Activated CD4-positive, alpha-beta memory T cell treated with anti-CD3 and anti-CD28 coated beads, Interleukin-2, amount 10 ng/mL, durations not matched to agents 7 days and 5 days (primary cell): ENCODE measurements at regions not wholly inside any gene's neighbourhood (a gene's known extent, or its start where the extent isn't known, plus 50 kb on each side); places are given as distances from the start of the nearest gene placed in this dataset.
"Not testable (repeated sequence)": the region's sequence is repeated elsewhere in the genome, so short reads cannot be mapped to it uniquely, and the experiment has no call there.

ENCODE experiments used
- CTCF ChIA-PET: fragments of 350-600 bp; sonication (Branson Sonifier 250); formaldehyde crosslinking; loops from one replicate; lab custom pipeline; 2021; ENCODE audit warnings: antibody characterized with exemption, inconsistent platforms; lab: Charles Lee
- POLR2A ChIA-PET: fragments of 350-600 bp; sonication (Branson Sonifier 250); formaldehyde crosslinking; loops from one replicate; lab custom pipeline; 2021; ENCODE audit warnings: antibody characterized with exemption; lab: Charles Lee
- DNase-seq: peaks from one replicate; pipeline ENCODE4 v3.0.0-alpha.2; 2020
- H3K27ac Mint-ChIP-seq: one replicate; pipeline ENCODE4 v1.8.0; 2021; ENCODE audit warnings: mild to moderate bottlenecking, mixed read lengths
- H3K27me3 Mint-ChIP-seq: one replicate; pipeline ENCODE4 v1.8.0; 2021; ENCODE audit warnings: mixed read lengths
- H3K36me3 Mint-ChIP-seq: one replicate; pipeline ENCODE4 v1.8.0; 2021; ENCODE audit warnings: low read depth, mixed read lengths
- H3K4me1 Mint-ChIP-seq: one replicate; pipeline ENCODE4 v1.8.0; 2021; ENCODE audit warnings: mixed read lengths
- H3K4me3 Mint-ChIP-seq: one replicate; pipeline ENCODE4 v1.8.0; 2021; ENCODE audit warnings: mild to moderate bottlenecking, mixed read lengths
- H3K9me3 Mint-ChIP-seq: one replicate; pipeline ENCODE4 v1.8.0; 2021; ENCODE audit warnings: mixed read lengths

- peaks cover 4% of the 10 kb centered on the region for H3K36me3 Mint-ChIP-seq
- ChIA-PET CTCF (no interaction called here), POLR2A (interaction anchor here (0.7 kb wide), 1 partner anchor 21 kb away, joined by 3 read pairs; no protein-coding TSS in a partner anchor)
- no peak overlapping the region for H3K4me3 Mint-ChIP-seq
- H3K27ac Mint-ChIP-seq = no peak overlapping the region
- H3K4me1 Mint-ChIP-seq = peaks cover 5% of the 10 kb centered on the region
- H3K27me3 Mint-ChIP-seq = no peaks in the 10 kb centered on the region
- H3K9me3 Mint-ChIP-seq = peaks cover 4% of the 10 kb centered on the region
- no peak for DNase-seq
Measured at GRCh38 chr1:199020904-199021303, 382.1 kb downstream of the PTPRC start.

- Mint-ChIP-seq H3K4me3 (no peak overlapping the region), H3K27ac (no peak overlapping the region)
Measured at GRCh38 chr1:199029401-199029800, 390.6 kb downstream of the PTPRC start.

GRCh38 chr1:199029855-199030254 is 391.0 kb downstream of the PTPRC start:
- no peak overlapping the region for H3K4me3 Mint-ChIP-seq
- H3K36me3 Mint-ChIP-seq = peaks cover 35% of the 10 kb centered on the region
- ChIA-PET POLR2A (interaction anchor here (1.6 kb wide), 1 partner anchor 10 kb away, joined by 5 read pairs; no protein-coding TSS in a partner anchor), CTCF (no interaction called here)
- DNase-seq = no peak
- H3K27me3 Mint-ChIP-seq = no peaks in the 10 kb centered on the region
- H3K27ac Mint-ChIP-seq = no peak overlapping the region
- H3K9me3 Mint-ChIP-seq = peaks cover 27% of the 10 kb centered on the region
- peaks cover 41% of the 10 kb centered on the region for H3K4me1 Mint-ChIP-seq

More at GRCh38 chr1:199029401-199029800, 390.6 kb downstream of the PTPRC start:
- CTCF ChIA-PET = no interaction called here
- no peak for DNase-seq
- Mint-ChIP-seq H3K9me3 (peaks cover 25% of the 10 kb centered on the region), H3K36me3 (peaks cover 33% of the 10 kb centered on the region), H3K4me1 (peaks cover 39% of the 10 kb centered on the region), H3K27me3 (no peaks in the 10 kb centered on the region)
- POLR2A ChIA-PET = interaction anchor here (1.2 to 1.6 kb wide), 2 partner anchors 11 to 93 kb away, joined by 3 to 5 read pairs; no protein-coding TSS in a partner anchor

- DNase-seq, H3K4me3 Mint-ChIP-seq, CTCF ChIA-PET, H3K27me3 Mint-ChIP-seq, H3K27ac Mint-ChIP-seq: not testable (repeated sequence)
- peaks cover 39% of the 10 kb centered on the region for H3K36me3 Mint-ChIP-seq
- POLR2A ChIA-PET = interaction anchor here (1.6 kb wide), 1 partner anchor 10 kb away, joined by 5 read pairs; no protein-coding TSS in a partner anchor
- peaks cover 45% of the 10 kb centered on the region for H3K4me1 Mint-ChIP-seq
- peaks cover 27% of the 10 kb centered on the region for H3K9me3 Mint-ChIP-seq
Measured at GRCh38 chr1:199030541-199030940, 391.7 kb downstream of the PTPRC start.

GRCh38 chr1:199031170-199031569 is 392.3 kb downstream of the PTPRC start:
- Mint-ChIP-seq H3K36me3 (peaks cover 39% of the 10 kb centered on the region), H3K9me3 (peaks cover 25% of the 10 kb centered on the region), H3K4me1 (peaks cover 45% of the 10 kb centered on the region)
- H3K27me3 Mint-ChIP-seq, H3K27ac Mint-ChIP-seq, POLR2A ChIA-PET, DNase-seq, H3K4me3 Mint-ChIP-seq, CTCF ChIA-PET: not testable (repeated sequence)

- CTCF ChIA-PET, H3K4me3 Mint-ChIP-seq, POLR2A ChIA-PET, H3K27me3 Mint-ChIP-seq, H3K27ac Mint-ChIP-seq, DNase-seq: not testable (repeated sequence)
- Mint-ChIP-seq H3K36me3 (peaks cover 43% of the 10 kb centered on the region), H3K4me1 (peaks cover 45% of the 10 kb centered on the region), H3K9me3 (peaks cover 30% of the 10 kb centered on the region)
Measured at GRCh38 chr1:199032479-199032878, 393.6 kb downstream of the PTPRC start.

GRCh38 chr1:199033661-199034060 is 394.8 kb downstream of the PTPRC start:
- no peak overlapping the region for H3K4me3 Mint-ChIP-seq
- H3K36me3 Mint-ChIP-seq = peaks cover 43% of the 10 kb centered on the region
- H3K4me1 Mint-ChIP-seq = peaks cover 48% of the 10 kb centered on the region
- H3K27ac Mint-ChIP-seq = no peak overlapping the region
- no peak for DNase-seq
- peaks cover 33% of the 10 kb centered on the region for H3K9me3 Mint-ChIP-seq
- ChIA-PET POLR2A (interaction anchor here (1.0 kb wide), 1 partner anchor 97 kb away, joined by 3 read pairs; no protein-coding TSS in a partner anchor), CTCF (no interaction called here)
- H3K27me3 Mint-ChIP-seq = no peaks in the 10 kb centered on the region

- H3K36me3 Mint-ChIP-seq = peaks cover 49% of the 10 kb centered on the region
- peaks cover 48% of the 10 kb centered on the region for H3K4me1 Mint-ChIP-seq
- no peak for DNase-seq
- no peak overlapping the region for H3K4me3 Mint-ChIP-seq
- CTCF ChIA-PET = interaction anchor here (2.2 kb wide), 1 partner anchor 75 kb away, joined by 7 read pairs; no protein-coding TSS in a partner anchor
- peaks cover 24% of the 10 kb centered on the region for H3K9me3 Mint-ChIP-seq
- POLR2A ChIA-PET = interaction anchor here (3.0 kb wide), 1 partner anchor 103 kb away, joined by 38 read pairs; no protein-coding TSS in a partner anchor
- H3K27ac Mint-ChIP-seq = no peak overlapping the region
- no peaks in the 10 kb centered on the region for H3K27me3 Mint-ChIP-seq
Measured at GRCh38 chr1:199038156-199038555, 399.3 kb downstream of the PTPRC start.

- no peaks in the 10 kb centered on the region for H3K27me3 Mint-ChIP-seq
- H3K4me1 Mint-ChIP-seq = peaks cover 43% of the 10 kb centered on the region
- H3K36me3 Mint-ChIP-seq = peaks cover 55% of the 10 kb centered on the region
- ChIA-PET CTCF (interaction anchor here (1.1 to 2.2 kb wide), 2 partner anchors 73 to 105 kb away, joined by 3 to 7 read pairs; no protein-coding TSS in a partner anchor), POLR2A (interaction anchor here (1.3 to 3.0 kb wide), 4 partner anchors 10 to 122 kb away, joined by 3 to 38 read pairs (median 6); no protein-coding TSS in a partner anchor)
- no peak overlapping the region for H3K4me3 Mint-ChIP-seq
- H3K9me3 Mint-ChIP-seq = peaks cover 27% of the 10 kb centered on the region
- DNase-seq = no peak
- peak overlapping the region; percentile 76 for H3K27ac Mint-ChIP-seq
Measured at GRCh38 chr1:199040076-199040905, 401.5 kb downstream of the PTPRC start.

GRCh38 chr1:199041173-199041914 is 402.5 kb downstream of the PTPRC start:
- DNase-seq = peak; percentile 54
- Mint-ChIP-seq H3K36me3 (peaks cover 55% of the 10 kb centered on the region), H3K27me3 (no peaks in the 10 kb centered on the region), H3K27ac (peak overlapping the region; percentile 90), H3K9me3 (peaks cover 31% of the 10 kb centered on the region), H3K4me3 (peak overlapping the region; percentile 25), H3K4me1 (peaks cover 43% of the 10 kb centered on the region)
- ChIA-PET POLR2A (interaction anchor here (0.8 to 1.7 kb wide), 16 partner anchors 20 to 521 kb away, joined by 3 to 69 read pairs (median 4); no protein-coding TSS in a partner anchor), CTCF (interaction anchor here (0.8 to 1.3 kb wide), 4 partner anchors 72 to 108 kb away, joined by 3 to 11 read pairs (median 4); no protein-coding TSS in a partner anchor)

- ChIA-PET POLR2A (interaction anchor here (0.8 to 1.7 kb wide), 16 partner anchors 21 to 522 kb away, joined by 3 to 69 read pairs (median 4); no protein-coding TSS in a partner anchor), CTCF (interaction anchor here (0.8 to 1.3 kb wide), 4 partner anchors 71 to 109 kb away, joined by 3 to 11 read pairs (median 4); no protein-coding TSS in a partner anchor)
- H3K27me3 Mint-ChIP-seq = no peaks in the 10 kb centered on the region
- peaks cover 55% of the 10 kb centered on the region for H3K36me3 Mint-ChIP-seq
- H3K4me3 Mint-ChIP-seq = no peak overlapping the region
- peak overlapping the region; percentile 67 for H3K27ac Mint-ChIP-seq
- H3K4me1 Mint-ChIP-seq = peaks cover 43% of the 10 kb centered on the region
- no peak for DNase-seq
- H3K9me3 Mint-ChIP-seq = peaks cover 33% of the 10 kb centered on the region
Measured at GRCh38 chr1:199042193-199042592, 403.4 kb downstream of the PTPRC start.

GRCh38 chr1:199044191-199044590 is 405.4 kb downstream of the PTPRC start:
- no peak for DNase-seq
- H3K4me3 Mint-ChIP-seq = no peak overlapping the region
- H3K27me3 Mint-ChIP-seq = peaks cover 2% of the 10 kb centered on the region
- H3K4me1 Mint-ChIP-seq = peaks cover 39% of the 10 kb centered on the region
- POLR2A ChIA-PET = interaction anchor here (1.0 to 1.3 kb wide), 2 partner anchors 45 to 108 kb away, joined by 3 to 5 read pairs; no protein-coding TSS in a partner anchor
- H3K9me3 Mint-ChIP-seq = peaks cover 44% of the 10 kb centered on the region
- CTCF ChIA-PET = no interaction called here
- peaks cover 66% of the 10 kb centered on the region for H3K36me3 Mint-ChIP-seq
- no peak overlapping the region for H3K27ac Mint-ChIP-seq
